MM.1S (cell line): ENCODE measurements at regions not wholly inside any gene's neighbourhood (a gene's known extent, or its start where the extent isn't known, plus 50 kb on each side); places are given as distances from the start of the nearest gene placed in this dataset.

Experiments used
- DNase-seq: peaks from one replicate; pipeline ENCODE4 v3.0.0-alpha.2; 2015
- H2AFZ ChIP-seq: fragments of 300-600 bp; sonication (generic); 2 replicates; pipeline ENCODE4 v1.6.0; 2016; ENCODE audit warnings: antibody characterized with exemption, low read length
- H3F3A ChIP-seq: fragments of 300-600 bp; sonication (generic); 2 replicates; pipeline ENCODE4 v1.6.1; 2016; ENCODE audit warnings: mild to moderate bottlenecking, antibody characterized with exemption, low read length, moderate library complexity, mixed read lengths; ENCODE audit not compliant: insufficient read depth
- H3K27ac ChIP-seq: fragments of 300-600 bp; sonication (generic); 2 replicates; pipeline ENCODE4 v1.5.1; 2016; ENCODE audit warnings: mild to moderate bottlenecking, low read length
- H3K27me3 ChIP-seq: fragments of 300-600 bp; sonication (generic); replicated peaks from 2 replicates; pipeline ENCODE4 v1.6.0; 2016; ENCODE audit warnings: low read length; ENCODE audit not compliant: insufficient read depth
- H3K36me3 ChIP-seq: fragments of 300-600 bp; sonication (generic); replicated peaks from 2 replicates; pipeline ENCODE4 v1.6.1; 2016; ENCODE audit warnings: mild to moderate bottlenecking, low read length, mixed read lengths; ENCODE audit not compliant: insufficient read depth
- H3K4me1 ChIP-seq: fragments of 300-600 bp; sonication (generic); 2 replicates; pipeline ENCODE4 v1.6.1; 2016; ENCODE audit warnings: low read length, mixed read lengths
- H3K4me2 ChIP-seq: fragments of 300-600 bp; sonication (generic); 2 replicates; pipeline ENCODE4 v1.6.0; 2016; ENCODE audit warnings: low read depth, low read length
- H3K4me3 ChIP-seq: fragments of 300-600 bp; sonication (generic); 2 replicates; pipeline ENCODE4 v1.5.1; 2016; ENCODE audit warnings: low read length, mixed read lengths
- H3K79me2 ChIP-seq: fragments of 300-600 bp; sonication (generic); 2 replicates; pipeline ENCODE4 v1.6.1; 2016; ENCODE audit warnings: mixed run types, low read length, mixed read lengths
- H3K9ac ChIP-seq: fragments of 300-600 bp; sonication (generic); 2 replicates; pipeline ENCODE4 v1.6.1; 2016; ENCODE audit warnings: low read length, mixed read lengths
- H3K9me2 ChIP-seq: fragments of 300-600 bp; sonication (generic); replicated peaks from 2 replicates; pipeline ENCODE4 v1.6.1; 2016; ENCODE audit warnings: mild to moderate bottlenecking, low read length, mixed read lengths; ENCODE audit not compliant: insufficient read depth
- H3K9me3 ChIP-seq: fragments of 300-600 bp; sonication (generic); replicated peaks from 2 replicates; pipeline ENCODE4 v1.6.1; 2016; ENCODE audit warnings: mild to moderate bottlenecking, low read length, mixed read lengths; ENCODE audit not compliant: insufficient read depth
- H4K20me1 ChIP-seq: fragments of 300-600 bp; sonication (generic); 2 replicates; pipeline ENCODE4 v1.6.1; 2016; ENCODE audit warnings: mild to moderate bottlenecking, low read length, moderate library complexity, mixed read lengths; ENCODE audit not compliant: insufficient read depth
- EZH2 ChIP-seq: fragments of 300-600 bp; sonication (generic); optimal IDR thresholded peaks from 2 replicates; pipeline ENCODE3; 2017; ENCODE audit warnings: low read depth, mild to moderate bottlenecking, antibody characterized with exemption, low read length, mixed read lengths
- EZH2phosphoT487 ChIP-seq: fragments of 300-600 bp; sonication (generic); IDR thresholded peaks from 2 replicates; pipeline ENCODE4 v1.6.1; 2018; ENCODE audit warnings: antibody characterized with exemption, low read length
- TF ChIP-seq, protein P1 (sequence below): fragments of 300-600 bp; sonication (generic); IDR thresholded peaks from 2 replicates; pipeline ENCODE4 v1.5.1; 2016; ENCODE audit warnings: antibody characterized with exemption, low read length, mixed read lengths

DNA sequence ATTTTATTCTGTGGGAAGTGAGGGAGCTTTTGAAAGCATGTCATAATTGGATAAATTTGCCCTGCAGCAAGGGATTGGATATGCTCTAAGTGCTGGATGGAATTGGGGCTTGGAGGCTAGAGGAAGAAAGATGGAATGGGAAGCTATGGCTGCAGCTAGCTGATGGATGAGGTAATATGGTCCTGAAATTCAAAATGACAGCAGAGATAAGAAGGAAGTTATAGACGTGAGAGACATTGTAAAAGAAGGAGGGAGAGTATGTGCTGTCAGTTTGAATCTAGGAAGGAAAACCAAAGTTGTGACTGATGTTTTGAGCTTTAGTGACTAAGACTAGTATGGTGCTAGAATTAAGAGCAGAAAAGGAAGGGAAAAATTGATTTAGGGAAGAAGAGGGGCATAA lies 299.9 kb upstream of the SPAG17 start:
- H3K9me2 ChIP-seq, result no peaks in the 10 kb centered on the region
- H3K4me3 ChIP-seq, result no peak overlapping the region
- H3K9ac ChIP-seq, result no peak overlapping the region
- H3K36me3 ChIP-seq, result no peaks in the 10 kb centered on the region
- no peaks in the 10 kb centered on the region for H3K27me3 ChIP-seq
- no peaks in the 10 kb centered on the region for H3F3A ChIP-seq
- no peaks in the 10 kb centered on the region for H4K20me1 ChIP-seq
- no peaks in the 10 kb centered on the region for H3K79me2 ChIP-seq
- H3K4me1 ChIP-seq, result no peaks in the 10 kb centered on the region
- no peak overlapping the region for H2AFZ ChIP-seq
- no peak overlapping the region for H3K4me2 ChIP-seq
- H3K27ac ChIP-seq, result no peak overlapping the region
- TF ChIP-seq, protein P1, sequence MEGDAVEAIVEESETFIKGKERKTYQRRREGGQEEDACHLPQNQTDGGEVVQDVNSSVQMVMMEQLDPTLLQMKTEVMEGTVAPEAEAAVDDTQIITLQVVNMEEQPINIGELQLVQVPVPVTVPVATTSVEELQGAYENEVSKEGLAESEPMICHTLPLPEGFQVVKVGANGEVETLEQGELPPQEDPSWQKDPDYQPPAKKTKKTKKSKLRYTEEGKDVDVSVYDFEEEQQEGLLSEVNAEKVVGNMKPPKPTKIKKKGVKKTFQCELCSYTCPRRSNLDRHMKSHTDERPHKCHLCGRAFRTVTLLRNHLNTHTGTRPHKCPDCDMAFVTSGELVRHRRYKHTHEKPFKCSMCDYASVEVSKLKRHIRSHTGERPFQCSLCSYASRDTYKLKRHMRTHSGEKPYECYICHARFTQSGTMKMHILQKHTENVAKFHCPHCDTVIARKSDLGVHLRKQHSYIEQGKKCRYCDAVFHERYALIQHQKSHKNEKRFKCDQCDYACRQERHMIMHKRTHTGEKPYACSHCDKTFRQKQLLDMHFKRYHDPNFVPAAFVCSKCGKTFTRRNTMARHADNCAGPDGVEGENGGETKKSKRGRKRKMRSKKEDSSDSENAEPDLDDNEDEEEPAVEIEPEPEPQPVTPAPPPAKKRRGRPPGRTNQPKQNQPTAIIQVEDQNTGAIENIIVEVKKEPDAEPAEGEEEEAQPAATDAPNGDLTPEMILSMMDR, result no peak
- TF ChIP-seq EZH2phosphoT487, result no peak
- no peak for TF ChIP-seq EZH2
- DNase-seq, result no peak
- H3K9me3 ChIP-seq, result no peaks in the 10 kb centered on the region

DNA sequence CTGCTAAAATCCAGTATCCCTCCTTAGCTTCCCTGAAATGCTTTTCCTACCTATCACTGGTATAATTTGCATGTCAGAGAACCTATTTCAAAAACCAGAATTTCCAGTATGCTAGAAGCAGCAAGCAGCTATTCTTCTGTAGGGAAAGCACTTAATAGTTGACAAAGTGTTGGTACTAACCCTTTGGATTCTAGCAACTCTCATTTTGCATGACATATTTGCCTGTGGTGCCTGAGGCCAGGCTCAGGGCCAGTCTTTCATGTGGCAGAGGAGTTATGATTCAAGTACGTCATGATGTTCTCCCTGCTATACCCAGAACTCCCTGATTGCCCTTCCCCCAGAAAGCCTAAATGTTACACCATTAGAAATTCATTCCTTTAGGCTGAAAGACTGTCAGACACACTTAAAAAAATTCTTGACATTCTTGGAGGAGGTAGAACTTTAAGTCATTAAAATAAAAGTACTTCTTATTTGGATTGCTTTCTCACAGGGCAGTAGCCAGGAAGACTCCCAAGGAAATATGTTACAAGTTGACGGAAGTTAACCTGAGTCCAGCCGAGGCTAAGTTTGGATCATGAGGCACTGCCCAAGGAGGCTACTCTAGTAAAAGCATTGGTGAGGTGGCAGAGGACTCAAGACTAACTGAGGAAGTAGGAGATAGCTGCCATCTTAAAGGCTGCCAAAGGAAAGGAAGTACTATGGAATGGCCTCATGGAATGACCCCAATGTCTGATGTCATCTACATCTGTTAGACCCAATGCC lies 298.4 kb upstream of the SPAG17 start:
- Histone ChIP-seq H3K27ac (no peak overlapping the region), H3K4me1 (no peaks in the 10 kb centered on the region), H4K20me1 (no peaks in the 10 kb centered on the region), H3K27me3 (no peaks in the 10 kb centered on the region), H3K9ac (no peak overlapping the region), H3K36me3 (no peaks in the 10 kb centered on the region), H3K9me2 (no peaks in the 10 kb centered on the region), H3K79me2 (no peaks in the 10 kb centered on the region), H3K4me3 (no peak overlapping the region), H3F3A (no peaks in the 10 kb centered on the region), H3K4me2 (no peak overlapping the region), H3K9me3 (no peaks in the 10 kb centered on the region), H2AFZ (no peak overlapping the region)
- TF ChIP-seq EZH2, result no peak
- TF ChIP-seq EZH2phosphoT487, result no peak
- TF ChIP-seq, protein P1, result no peak
- no peak for DNase-seq

DNA sequence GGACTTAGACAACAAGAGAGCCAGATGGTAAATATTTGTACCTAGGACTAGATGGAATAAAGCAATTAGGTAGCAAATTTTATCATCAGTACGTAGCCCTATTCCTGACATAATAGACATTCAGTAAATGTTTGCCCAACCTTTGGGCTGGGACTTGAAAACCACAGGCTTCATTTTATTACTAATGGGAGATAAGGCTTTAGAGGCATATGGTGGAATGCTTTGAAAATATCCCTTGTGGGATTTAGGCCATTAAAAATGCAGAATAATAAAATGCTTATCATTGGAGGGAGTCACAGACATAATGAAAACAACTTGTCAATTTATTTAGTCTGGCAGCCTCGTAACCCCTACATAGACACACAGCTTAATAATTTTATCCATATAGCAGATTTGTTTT lies 296.1 kb upstream of the SPAG17 start:
- no peak for DNase-seq
- Histone ChIP-seq H3F3A (no peaks in the 10 kb centered on the region), H3K79me2 (no peaks in the 10 kb centered on the region), H3K27me3 (no peaks in the 10 kb centered on the region), H3K4me2 (no peak overlapping the region), H3K9me2 (no peaks in the 10 kb centered on the region), H2AFZ (no peak overlapping the region), H3K4me1 (no peaks in the 10 kb centered on the region), H3K4me3 (no peak overlapping the region), H3K36me3 (no peaks in the 10 kb centered on the region), H3K27ac (no peak overlapping the region), H3K9ac (no peak overlapping the region), H4K20me1 (no peaks in the 10 kb centered on the region), H3K9me3 (no peaks in the 10 kb centered on the region)
- TF ChIP-seq, protein P1, result no peak
- no peak for TF ChIP-seq EZH2phosphoT487
- no peak for TF ChIP-seq EZH2
